Liver (tissue), 7 donors: ENCODE measurements at regions not wholly inside any gene's neighbourhood (a gene's known extent, or its start where the extent isn't known, plus 50 kb on each side); places are given as distances from the start of the nearest gene placed in this dataset.

Experiments used
- DNase-seq: peaks from one replicate; pipeline ENCODE4 v3.0.0-alpha.2; 2017; ENCODE audit warnings: low spot score
- H3K27ac ChIP-seq, 2 donors: one replicate each; pipeline ENCODE4 v1.7.0; 2013; ENCODE audit warnings: inconsistent platforms in 2 of 2, low read length in 2 of 2, control low read depth in 1 of 2, low read depth in 1 of 2, mild to moderate bottlenecking in 1 of 2
- H3K27me3 ChIP-seq, 4 donors: one replicate each; pipeline versions ENCODE4 v1.6.1 to v1.7.0; 2013; ENCODE audit warnings: low read length in 3 of 4, inconsistent platforms in 1 of 4, mild to moderate bottlenecking in 1 of 4, moderate library complexity in 1 of 4; ENCODE audit not compliant: control insufficient read depth in 4 of 4, insufficient read depth in 4 of 4
- H3K36me3 ChIP-seq, 4 donors: one replicate each; pipeline versions ENCODE4 v1.6.1 to v1.7.0; 2013; ENCODE audit warnings: low read length in 3 of 4, mild to moderate bottlenecking in 3 of 4, low read depth in 1 of 4, moderate library complexity in 1 of 4; ENCODE audit not compliant: control insufficient read depth in 4 of 4, insufficient read depth in 3 of 4
- H3K4me1 ChIP-seq, 4 donors: one replicate each; pipeline versions ENCODE4 v1.6.1 to v1.7.0; 2013; ENCODE audit warnings: low read length in 3 of 4, mild to moderate bottlenecking in 3 of 4, moderate library complexity in 1 of 4; ENCODE audit not compliant: control insufficient read depth in 4 of 4, insufficient read depth in 4 of 4
- H3K4me3 ChIP-seq, 3 donors: one replicate each; pipeline versions ENCODE4 v1.6.1 to v1.7.0; 2013; ENCODE audit warnings: low read length in 3 of 3, control low read depth in 1 of 3, low read depth in 1 of 3, mild to moderate bottlenecking in 1 of 3
- H3K9ac ChIP-seq, 2 donors: one replicate each; pipeline ENCODE4 v1.7.0; 2013; ENCODE audit warnings: low read length in 2 of 2, mild to moderate bottlenecking in 2 of 2, moderate library complexity in 2 of 2, control low read depth in 1 of 2, low read depth in 1 of 2
- H3K9me3 ChIP-seq, 4 donors: one replicate each; pipeline versions ENCODE4 v1.6.1 to v1.7.0; 2013; ENCODE audit warnings: low read length in 3 of 4; ENCODE audit not compliant: control insufficient read depth in 4 of 4
- FOXA1 ChIP-seq: IDR thresholded peaks from 2 replicates; pipeline ENCODE4 v1.6.1; 2016; ENCODE audit warnings: antibody characterized with exemption
- FOXA2 ChIP-seq: IDR thresholded peaks from 2 replicates; pipeline ENCODE4 v1.6.1; 2016; ENCODE audit warnings: antibody characterized with exemption
- GABPA ChIP-seq, 2 donors: IDR thresholded peaks in 1 of 2; conservative IDR thresholded peaks in 1 of 2; 2 replicates each; pipeline ENCODE4 v1.6.1; 2016; ENCODE audit warnings: antibody characterized with exemption in 2 of 2, mild to moderate bottlenecking in 1 of 2, moderate library complexity in 1 of 2
- HNF4A ChIP-seq, 2 donors: conservative IDR thresholded peaks; 2 replicates each; pipeline ENCODE4 v1.6.1; 2016; ENCODE audit warnings: antibody characterized with exemption in 2 of 2, mild to moderate bottlenecking in 2 of 2
- HNF4G ChIP-seq: IDR thresholded peaks from 2 replicates; pipeline ENCODE4 v1.6.1; 2016; ENCODE audit warnings: antibody characterized with exemption
- JUND ChIP-seq, 2 donors: IDR thresholded peaks; 2 replicates each; pipeline ENCODE4 v1.6.1; 2016; ENCODE audit warnings: antibody characterized with exemption in 2 of 2
- TAF1 ChIP-seq: conservative IDR thresholded peaks from 2 replicates; pipeline ENCODE4 v1.6.1; 2016; ENCODE audit warnings: antibody characterized with exemption, mild to moderate bottlenecking
- WGBS: extraction: QIAGEN DNeasy Blood & Tissue Kit; methylation state at CpG from one replicate; pipeline ENCODE4 v1.1.7; 2013; 5-methylcytosine and 5-hydroxymethylcytosine counted together
- TF ChIP-seq, protein P1 (sequence below): IDR thresholded peaks from 2 replicates; pipeline ENCODE4 v1.6.1; 2016; ENCODE audit warnings: antibody characterized with exemption
- TF ChIP-seq, protein P2 (sequence below): IDR thresholded peaks from 2 replicates; pipeline ENCODE4 v1.6.1; 2016; ENCODE audit warnings: antibody characterized with exemption, mild to moderate bottlenecking
- TF ChIP-seq, protein P3 (sequence below): IDR thresholded peaks from 2 replicates; pipeline ENCODE4 v1.6.1; 2016; ENCODE audit warnings: antibody characterized with exemption
- donor health status: healthy.
- donor health status: healthy.
- donor health status: healthy.
- donor health status: healthy.

DNA sequence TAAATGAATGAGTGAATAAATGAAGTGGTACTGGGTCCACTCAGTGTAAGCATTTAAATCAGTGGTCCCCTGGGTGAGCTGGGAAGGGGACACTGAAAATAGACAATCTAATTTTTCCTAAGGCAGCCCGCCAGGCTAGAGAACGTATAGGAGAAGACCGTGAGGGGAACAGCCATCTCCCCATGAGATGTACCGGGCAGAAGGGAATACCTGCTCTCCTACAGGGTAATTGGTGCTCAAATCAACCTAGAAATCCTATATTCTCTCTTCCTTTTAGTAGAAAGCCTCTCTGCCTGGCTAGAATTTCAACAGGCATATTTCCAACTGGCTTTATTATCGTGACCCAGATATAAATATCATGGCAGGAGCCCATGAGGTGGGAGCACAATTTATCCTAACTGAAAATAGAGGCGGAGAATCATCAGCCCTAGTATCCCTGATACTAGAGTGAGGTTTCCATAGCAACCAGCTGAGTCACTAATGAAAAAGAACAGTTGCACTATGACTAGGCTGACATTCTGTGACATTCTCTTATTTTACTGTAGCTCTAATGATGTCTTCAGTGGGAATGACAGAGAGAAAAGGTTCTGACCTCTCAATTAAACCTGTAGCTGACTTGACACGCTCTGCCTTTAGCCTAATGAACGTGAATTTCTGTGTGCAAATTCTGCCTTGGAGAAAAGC is 96.5 kb upstream of the CAST start:
- 87% methylated on average over 8 of the region's 8 CpGs for WGBS
- H3K27ac ChIP-seq = no peak overlapping the region
- H3K9ac ChIP-seq = no peak overlapping the region
- no peak for TF ChIP-seq GABPA (IDR thresholded peaks at IDR 0.05 in 1 of 2, conservative IDR thresholded peaks at IDR 0.05 in 1 of 2)
- TF ChIP-seq, protein P1, sequence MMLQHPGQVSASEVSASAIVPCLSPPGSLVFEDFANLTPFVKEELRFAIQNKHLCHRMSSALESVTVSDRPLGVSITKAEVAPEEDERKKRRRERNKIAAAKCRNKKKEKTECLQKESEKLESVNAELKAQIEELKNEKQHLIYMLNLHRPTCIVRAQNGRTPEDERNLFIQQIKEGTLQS = no peak
- TF ChIP-seq HNF4A (conservative IDR thresholded peaks at IDR 0.05) = no peak
- no peak for TF ChIP-seq HNF4G
- no peak for TF ChIP-seq JUND (IDR thresholded peaks at IDR 0.05)
- no peak for TF ChIP-seq FOXA1
- H3K27me3 ChIP-seq = no peaks in the 10 kb centered on the region
- H3K9me3 ChIP-seq = no peaks in the 10 kb centered on the region
- H3K36me3 ChIP-seq = no peaks in the 10 kb centered on the region
- H3K4me1 ChIP-seq = no peaks in the 10 kb centered on the region
- no peak for DNase-seq
- no peak overlapping the region for H3K4me3 ChIP-seq

DNA sequence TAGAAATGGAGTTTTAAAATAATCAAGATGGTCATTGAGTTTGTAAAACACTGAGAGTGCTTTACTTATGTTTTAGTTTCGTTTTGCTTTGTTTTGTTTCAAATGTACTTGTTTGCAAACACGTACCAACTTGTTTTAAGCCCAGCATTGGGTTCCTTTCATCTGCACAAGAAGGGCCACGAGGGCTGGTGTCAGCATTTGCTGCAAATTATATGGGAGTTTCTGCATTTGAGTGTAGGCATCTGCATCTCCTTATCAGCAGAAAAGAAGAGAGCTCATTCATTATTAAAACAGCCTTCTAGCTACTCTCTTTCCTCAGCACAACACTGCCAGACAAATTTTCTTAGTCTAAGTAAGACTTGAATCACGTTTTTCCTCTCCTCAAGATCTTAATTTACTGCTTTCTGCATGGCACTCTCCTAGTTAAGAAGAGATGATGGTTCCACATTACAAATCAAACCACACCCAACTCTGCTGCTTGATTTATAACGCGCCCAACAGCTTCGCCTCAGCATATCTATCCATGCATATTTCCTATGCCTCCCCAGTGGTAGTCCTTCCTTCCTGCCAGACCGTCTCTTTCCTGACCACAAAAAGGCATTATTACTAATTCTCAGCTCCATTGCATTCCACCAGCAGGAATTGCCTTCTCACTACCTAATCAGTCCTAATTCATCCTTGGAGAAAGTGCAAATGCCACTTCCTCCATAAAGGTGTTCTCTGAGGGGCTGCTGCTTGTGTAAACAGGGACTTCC is 95.2 kb upstream of the CAST start:
- H3K27me3 ChIP-seq = no peaks in the 10 kb centered on the region
- no peak overlapping the region for H3K4me3 ChIP-seq
- no peak overlapping the region for H3K9ac ChIP-seq
- 62% methylated on average over 8 of the region's 8 CpGs for WGBS
- no peaks in the 10 kb centered on the region for H3K36me3 ChIP-seq
- no peak overlapping the region for H3K27ac ChIP-seq
- no peak for DNase-seq
- no peak for TF ChIP-seq FOXA2
- TF ChIP-seq TAF1 = no peak
- TF ChIP-seq, protein P2, sequence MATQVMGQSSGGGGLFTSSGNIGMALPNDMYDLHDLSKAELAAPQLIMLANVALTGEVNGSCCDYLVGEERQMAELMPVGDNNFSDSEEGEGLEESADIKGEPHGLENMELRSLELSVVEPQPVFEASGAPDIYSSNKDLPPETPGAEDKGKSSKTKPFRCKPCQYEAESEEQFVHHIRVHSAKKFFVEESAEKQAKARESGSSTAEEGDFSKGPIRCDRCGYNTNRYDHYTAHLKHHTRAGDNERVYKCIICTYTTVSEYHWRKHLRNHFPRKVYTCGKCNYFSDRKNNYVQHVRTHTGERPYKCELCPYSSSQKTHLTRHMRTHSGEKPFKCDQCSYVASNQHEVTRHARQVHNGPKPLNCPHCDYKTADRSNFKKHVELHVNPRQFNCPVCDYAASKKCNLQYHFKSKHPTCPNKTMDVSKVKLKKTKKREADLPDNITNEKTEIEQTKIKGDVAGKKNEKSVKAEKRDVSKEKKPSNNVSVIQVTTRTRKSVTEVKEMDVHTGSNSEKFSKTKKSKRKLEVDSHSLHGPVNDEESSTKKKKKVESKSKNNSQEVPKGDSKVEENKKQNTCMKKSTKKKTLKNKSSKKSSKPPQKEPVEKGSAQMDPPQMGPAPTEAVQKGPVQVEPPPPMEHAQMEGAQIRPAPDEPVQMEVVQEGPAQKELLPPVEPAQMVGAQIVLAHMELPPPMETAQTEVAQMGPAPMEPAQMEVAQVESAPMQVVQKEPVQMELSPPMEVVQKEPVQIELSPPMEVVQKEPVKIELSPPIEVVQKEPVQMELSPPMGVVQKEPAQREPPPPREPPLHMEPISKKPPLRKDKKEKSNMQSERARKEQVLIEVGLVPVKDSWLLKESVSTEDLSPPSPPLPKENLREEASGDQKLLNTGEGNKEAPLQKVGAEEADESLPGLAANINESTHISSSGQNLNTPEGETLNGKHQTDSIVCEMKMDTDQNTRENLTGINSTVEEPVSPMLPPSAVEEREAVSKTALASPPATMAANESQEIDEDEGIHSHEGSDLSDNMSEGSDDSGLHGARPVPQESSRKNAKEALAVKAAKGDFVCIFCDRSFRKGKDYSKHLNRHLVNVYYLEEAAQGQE = no peak
- TF ChIP-seq, protein P1 = no peak
- TF ChIP-seq JUND (IDR thresholded peaks at IDR 0.05) = no peak
- TF ChIP-seq, protein P3, sequence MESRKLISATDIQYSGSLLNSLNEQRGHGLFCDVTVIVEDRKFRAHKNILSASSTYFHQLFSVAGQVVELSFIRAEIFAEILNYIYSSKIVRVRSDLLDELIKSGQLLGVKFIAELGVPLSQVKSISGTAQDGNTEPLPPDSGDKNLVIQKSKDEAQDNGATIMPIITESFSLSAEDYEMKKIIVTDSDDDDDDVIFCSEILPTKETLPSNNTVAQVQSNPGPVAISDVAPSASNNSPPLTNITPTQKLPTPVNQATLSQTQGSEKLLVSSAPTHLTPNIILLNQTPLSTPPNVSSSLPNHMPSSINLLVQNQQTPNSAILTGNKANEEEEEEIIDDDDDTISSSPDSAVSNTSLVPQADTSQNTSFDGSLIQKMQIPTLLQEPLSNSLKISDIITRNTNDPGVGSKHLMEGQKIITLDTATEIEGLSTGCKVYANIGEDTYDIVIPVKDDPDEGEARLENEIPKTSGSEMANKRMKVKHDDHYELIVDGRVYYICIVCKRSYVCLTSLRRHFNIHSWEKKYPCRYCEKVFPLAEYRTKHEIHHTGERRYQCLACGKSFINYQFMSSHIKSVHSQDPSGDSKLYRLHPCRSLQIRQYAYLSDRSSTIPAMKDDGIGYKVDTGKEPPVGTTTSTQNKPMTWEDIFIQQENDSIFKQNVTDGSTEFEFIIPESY = no peak
- TF ChIP-seq FOXA1 = no peak
- H3K4me1 ChIP-seq = no peaks in the 10 kb centered on the region
- no peaks in the 10 kb centered on the region for H3K9me3 ChIP-seq
